Left kidney (tissue), 1 donor: ENCODE measurements at regions not wholly inside any gene's neighbourhood (a gene's known extent, or its start where the extent isn't known, plus 50 kb on each side); places are given as distances from the start of the nearest gene placed in this dataset.
"Not testable (repeated sequence)": the region's sequence is repeated elsewhere in the genome, so short reads cannot be mapped to it uniquely, and the experiment has no call there.

Source experiments
- DNase-seq: peaks from one replicate; pipeline ENCODE4 v3.0.0-alpha.2; 2013

DNA sequence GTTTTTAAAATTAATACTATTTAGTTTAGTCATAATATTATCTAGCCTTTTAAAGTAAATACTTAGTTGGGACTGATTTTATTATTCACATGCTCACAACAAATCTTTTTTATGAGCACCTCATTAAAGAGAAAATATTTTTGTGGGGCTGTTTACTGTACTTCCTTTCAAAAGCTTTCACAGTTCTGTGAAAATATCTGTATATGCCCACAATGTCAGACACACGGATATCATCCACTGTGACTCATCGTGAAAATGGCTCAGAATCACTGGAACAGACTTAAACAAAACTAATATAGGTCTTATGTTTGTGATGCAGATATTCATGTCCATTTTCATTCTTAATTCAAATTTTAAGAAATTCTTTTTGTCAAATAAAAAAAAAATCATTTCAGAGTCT lies 305.2 kb downstream of the RAB38 start:
- no peak for DNase-seq

DNA sequence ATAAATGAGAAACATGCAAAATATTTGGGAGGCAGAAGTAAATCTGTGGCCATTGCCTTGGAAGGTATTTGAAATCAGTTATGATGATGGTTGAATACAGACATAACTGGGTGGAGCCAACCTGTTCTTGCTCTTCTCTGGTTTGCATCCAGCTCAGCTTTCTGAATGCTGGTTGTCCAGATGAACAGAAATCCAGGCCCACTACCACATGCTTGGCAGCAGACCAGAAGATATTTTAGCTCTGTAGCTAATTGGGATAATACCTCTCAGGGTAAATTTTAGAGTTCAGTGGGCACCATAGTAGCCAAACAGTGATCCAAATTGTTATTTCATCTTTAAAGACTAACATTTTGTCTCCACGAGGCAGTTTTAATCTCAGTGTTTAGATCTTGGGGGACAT lies 308.3 kb downstream of the RAB38 start:
- no peak for DNase-seq

DNA sequence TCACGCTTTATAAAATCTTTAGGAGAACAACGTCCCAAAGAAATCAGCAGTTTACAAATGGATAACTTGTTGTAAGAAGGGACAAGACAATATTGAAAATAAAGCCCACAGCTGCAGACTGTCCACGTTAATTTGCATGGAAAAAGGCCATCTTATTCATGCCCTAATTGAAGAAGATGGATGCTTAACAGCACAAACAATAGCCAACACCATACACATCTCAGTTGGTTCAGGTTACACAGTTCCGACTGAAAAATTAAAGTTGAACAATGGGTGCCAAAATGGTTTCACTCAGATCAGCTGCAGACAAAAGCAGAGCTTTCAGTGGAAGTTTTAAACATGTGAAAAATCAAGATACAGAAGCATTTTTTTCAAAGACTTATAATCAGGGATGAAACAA lies 314.2 kb downstream of the RAB38 start:
- no peak for DNase-seq

DNA sequence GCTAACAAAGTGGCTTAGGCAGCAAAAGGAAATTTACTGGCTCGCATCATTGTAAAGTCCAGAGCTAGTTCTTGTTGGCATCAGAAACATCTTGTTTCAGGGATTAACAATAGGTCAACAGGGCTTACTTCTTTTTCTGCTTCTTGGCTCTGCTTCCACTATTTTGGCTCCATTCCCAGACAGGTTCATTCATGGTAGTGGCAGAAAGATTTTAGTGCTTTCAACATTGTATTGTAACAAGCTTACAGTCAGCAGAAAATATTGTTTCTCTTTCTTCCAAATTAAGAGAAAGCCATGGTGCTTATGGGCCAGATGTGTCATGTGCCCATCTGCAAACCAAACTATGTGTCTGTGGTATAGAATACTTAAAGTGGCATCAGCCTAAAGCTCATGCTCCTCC lies 315.6 kb downstream of the RAB38 start:
- DNase-seq = peak; percentile 10

DNA sequence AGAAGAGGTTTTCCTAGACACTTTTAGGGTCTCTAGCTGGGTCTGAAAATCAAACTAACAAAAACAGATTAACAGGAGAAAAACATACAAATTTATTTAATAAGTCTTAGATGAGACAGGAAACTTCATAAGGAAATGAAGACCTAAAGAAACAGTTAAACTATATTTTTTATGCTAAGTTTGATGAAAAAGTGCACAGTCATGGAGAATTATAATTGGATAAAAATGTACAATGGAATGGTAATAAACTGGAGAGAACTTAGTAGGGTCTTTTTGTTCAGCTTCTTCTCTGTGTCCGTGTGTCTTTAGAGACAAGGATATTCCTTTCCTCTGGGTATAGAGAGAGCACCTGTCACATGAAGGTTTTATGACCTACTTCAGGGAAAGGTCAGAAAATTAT lies 323.4 kb downstream of the RAB38 start:
- DNase-seq = no peak

DNA sequence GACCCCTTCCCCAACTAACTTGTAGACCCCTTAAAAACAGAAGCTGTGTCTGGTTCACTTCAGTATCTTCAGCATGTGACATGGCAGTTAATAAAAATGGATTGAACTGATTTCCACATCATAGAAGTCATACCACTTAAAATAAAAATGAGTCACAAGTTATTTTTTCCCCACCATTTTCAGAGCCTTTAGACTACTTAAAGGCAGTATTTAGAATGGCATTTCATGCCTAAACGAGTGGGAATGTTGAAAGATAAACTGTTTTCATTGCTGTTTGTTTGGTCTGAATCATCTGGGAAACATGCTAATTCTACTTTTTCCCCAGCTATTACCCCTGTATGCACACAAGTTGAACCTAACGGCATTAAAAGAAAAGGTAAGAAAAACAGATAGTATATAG lies 324.0 kb downstream of the RAB38 start:
- no peak for DNase-seq

DNA sequence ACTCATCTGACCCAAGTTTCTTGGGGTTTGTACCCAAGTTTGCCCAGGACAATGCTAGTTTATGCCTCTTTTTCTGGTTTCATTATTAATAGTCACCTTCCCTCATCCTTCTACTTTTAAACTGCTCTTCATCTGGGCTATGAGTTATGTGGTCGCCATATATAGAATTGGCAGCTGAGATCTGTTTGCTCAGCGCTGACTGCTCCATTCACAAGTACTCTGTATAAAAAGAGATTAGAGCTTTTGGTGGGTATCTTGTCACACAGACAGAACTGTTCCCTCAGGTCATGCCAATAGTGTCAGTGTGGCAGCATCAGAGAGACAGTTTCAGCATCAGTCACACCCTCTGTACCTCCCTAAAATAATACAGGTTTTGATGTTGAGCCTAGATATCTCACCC lies 326.0 kb downstream of the RAB38 start:
- no peak for DNase-seq

DNA sequence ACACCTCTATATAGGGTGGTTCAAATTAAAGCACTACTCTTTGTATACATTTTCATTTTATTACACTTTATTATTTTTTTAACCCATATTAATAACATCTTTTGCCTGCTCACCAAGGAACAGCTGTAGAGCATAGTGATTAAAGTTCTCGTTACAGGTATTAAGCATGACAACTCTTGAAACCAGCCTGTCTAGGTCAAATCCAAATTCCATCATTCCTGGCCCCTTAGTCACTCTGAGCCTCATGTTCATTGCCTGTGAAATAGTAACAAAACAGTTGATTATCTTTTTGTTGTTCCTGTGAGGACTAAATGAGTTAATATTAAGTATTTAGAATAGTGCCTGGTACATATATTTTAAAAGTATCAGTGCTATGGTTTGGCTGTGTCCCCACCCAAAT lies 334.5 kb downstream of the RAB38 start:
- no peak for DNase-seq

DNA sequence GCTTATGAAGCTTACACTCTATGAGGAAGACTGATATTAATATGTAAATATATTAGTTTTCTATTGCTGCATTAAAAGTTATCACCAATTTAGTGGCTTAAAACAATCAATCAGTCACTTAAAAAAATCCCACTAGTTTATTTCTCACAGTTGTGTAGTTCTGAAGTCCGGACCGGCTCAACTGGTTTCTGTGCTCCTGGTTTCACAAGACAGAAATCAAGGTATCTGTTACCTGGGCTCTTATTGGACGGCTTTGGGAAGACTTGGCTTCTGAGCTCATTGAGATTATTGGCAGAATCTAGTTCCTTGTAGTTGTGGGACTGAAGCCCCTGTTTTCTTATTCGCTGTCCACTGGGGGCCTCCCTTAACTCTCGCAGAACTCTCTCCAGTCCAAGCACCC lies 343.0 kb downstream of the RAB38 start:
- DNase-seq = peak; percentile 4

DNA sequence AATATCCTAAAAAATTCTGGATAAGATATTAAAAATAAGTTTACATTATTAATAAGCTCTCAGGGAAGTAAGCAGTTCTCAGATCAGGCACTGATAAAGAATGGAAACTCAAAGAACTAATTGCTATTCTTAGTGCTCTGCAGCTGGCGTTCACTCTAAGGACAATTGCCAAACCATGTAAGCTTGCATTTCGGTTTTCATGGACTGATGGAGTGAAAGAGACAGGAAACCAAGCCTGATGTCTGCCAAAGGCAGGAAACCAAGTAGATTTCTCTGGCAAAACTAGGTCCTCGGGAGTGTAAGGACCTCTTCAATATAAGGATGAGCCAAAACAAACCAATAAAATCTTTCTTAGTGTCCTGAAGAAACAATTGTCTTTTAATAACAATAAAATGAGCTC lies 355.2 kb downstream of the RAB38 start:
- no peak for DNase-seq

DNA sequence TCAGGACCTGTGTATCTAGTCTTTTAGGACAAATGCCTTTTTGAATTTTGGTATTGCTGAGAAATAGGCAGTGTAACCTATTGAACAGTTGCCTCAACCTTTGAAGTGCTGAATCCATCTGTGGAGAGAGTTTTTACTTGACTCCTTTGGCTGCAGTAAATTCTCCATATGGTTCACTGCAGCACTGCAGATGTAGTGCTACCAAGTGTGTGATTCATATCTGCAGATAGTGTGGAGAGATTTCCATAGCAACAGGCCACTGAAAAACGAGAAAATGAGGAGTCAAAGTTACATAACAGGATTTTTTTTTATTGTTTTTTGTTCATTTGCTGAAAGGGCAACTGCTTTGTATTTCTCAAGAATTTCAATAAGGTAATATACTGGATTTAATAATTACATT lies 356.1 kb downstream of the RAB38 start:
- no peak for DNase-seq

DNA sequence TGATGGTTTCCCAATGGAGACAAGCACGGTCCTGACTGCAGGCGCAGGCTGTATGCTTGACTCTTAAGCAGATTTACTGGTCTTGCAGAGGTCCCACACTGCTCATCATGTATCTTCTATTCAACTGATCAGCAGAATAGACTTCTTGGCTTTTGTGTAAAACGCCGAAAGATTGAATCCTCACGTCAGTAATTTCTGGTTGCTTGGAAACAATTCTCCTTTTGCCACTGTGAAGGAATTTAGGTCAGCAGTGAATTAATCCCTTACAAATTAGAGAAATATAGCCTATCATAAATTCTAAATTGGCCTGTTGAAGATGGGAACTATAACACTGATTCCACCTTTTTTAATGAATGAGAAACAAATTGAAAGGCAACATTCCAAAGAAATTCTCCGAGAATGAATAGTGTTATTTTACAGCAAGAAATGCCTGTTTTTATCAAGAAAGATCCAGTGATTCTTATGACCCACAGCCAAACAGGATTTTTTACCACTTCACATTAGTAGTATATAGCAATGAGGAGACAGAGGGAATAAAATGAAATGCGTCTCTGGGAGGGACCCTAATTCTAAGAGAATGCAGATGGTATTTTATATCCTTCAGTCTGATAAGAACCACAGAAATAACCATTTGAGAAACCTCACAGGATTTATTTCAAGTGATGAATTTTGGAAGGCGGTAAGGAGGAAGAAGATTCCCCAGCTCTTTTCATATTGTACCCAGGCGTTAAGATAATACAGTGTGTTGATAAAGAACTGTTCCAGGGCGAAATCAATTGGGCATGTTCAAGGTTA lies 362.5 kb downstream of the RAB38 start:
- no peak for DNase-seq

DNA sequence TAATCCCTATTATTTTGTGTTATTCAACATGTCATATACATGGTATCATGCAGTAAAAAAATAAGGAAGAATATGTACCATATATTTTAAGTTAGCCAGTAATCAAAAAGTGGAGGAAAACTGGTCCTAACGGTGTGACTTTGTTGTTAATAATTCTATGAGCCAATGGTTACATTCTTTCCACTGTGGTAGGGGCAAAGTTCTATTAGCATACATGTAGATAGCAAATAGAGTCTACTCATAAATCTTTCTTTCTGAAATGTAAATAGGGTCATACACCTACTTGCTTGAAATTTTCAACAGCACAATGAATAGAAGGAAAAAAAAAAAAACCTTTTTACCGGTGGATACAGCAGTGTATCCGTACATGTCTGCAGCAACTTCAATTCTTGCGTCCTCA lies 364.8 kb downstream of the RAB38 start:
- DNase-seq = no peak

DNA sequence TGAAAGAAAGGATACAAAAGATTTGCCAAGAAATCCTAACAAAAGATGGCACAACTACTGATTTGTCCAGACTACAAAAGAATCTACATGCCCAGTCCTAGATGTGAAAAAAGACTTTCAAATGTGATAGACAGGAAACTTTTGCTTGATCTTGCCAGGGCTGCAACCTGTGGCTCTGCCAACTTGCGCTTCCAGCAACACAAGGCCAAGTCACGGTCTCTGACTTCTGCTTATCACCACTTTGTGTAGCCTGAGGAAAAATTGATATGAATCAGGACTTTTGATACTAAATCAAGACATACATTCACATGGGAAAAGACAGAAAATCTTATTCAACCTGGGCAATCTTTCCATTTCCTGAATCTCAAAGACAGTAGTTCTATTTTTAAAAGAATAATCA lies 366.0 kb downstream of the RAB38 start:
- no peak for DNase-seq

DNA sequence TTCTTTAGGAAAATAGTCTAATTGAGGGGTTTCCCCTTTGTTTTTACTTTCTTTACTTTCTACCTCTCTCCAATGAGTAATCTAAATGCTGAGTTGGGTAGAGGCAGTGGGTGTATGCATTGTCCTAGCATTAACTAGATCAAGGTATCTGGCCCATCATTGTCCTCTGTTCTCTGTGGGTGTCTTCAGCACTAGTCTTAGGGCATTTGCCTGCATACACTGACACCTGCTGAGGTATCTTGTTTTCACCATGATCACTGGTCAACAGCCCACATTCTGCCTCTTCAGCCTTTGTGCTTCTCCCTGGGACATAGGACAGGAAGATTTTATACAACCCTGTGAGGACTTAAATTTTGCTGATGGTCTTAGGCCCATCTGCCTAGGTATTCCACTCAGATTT lies 371.1 kb downstream of the RAB38 start:
- DNase-seq = no peak

DNA sequence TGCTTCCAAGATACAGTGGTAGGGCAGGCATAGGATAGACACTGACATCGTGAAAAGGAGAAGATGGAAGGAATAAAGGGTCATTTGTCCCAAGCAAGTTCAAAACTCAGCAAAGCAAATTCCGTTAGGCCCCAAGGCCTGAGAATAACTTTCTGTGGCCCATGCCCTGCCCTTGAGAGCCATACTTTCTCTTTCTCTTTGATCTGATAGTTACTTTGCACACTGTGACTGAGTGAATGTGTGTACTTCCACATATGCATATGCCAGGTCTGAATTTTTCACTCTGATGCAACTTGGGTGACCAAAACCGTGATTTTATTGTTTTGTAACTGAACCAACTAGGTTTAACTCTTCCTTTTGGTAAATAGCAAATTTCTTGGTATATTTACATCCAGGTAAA lies 371.5 kb downstream of the RAB38 start:
- DNase-seq = no peak

DNA sequence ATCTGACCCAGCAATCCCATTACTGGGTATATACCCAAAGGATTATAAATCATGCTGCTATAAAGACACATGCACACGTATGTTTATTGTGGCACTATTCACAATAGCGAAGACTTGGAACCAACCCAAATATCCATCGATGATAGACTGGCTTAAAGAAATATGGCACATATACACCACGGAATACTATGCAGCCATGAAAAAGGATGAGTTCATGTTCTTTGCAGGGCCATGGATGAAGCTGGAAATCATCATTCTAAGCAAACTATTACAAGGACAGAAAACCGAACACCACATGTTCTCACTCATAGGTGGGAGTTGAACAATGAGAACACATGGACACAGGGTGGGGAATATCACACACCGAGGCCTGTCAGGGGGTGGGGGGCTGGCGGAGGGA lies 390.4 kb downstream of the RAB38 start:
- DNase-seq = not testable (repeated sequence)

DNA sequence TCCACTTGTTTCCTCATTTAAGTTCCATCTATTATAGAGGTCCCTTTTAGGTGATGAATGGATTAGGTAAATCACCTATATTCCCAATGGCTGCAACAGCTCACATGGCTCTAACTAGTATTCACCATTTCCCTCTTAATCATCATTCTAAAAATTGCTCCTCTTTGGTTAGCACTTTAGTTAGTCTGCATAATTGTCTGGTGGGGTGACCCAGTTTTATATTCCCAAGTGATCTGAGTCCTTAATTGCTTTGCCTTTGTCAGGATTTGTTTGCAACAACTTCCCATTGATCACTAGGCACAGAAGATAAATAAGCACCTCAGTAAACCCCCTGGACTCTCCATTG lies 395.2 kb downstream of the RAB38 start:
- DNase-seq = no peak

DNA sequence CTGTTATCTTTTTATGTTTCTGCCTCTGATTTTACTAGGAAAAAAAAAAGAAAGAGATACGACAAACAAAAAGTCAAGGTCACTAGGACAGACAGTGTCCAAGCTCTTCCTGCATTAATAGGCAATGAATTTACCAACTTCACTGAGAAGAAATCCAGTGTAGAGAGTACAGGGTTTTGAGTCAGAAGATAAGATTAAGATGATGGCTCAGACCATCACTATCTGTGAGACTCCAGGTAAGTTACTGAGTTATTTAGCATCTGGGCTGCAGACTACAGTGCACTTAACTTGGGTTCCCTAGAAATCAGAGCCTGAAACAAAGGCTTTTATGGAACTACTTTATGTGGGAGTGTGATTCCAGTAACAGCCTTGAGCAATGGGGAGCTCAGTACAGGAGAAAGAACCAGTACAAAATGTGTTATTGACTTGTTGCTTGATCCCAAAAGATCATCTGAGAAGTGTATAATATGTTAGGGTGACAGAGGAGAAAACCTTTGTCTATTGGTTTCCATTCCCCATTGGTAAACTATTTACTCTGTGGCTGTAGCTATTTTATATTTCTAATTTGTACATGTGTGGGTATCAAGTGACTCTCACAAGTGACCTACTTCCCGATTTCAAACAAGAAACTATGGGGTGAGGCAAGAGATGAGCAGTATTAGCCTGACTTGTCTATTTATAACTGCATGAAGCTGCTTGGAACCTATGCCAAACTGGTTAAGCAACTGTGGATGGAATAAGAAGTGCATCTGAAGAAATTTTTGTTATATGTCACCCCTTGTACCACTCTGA lies 395.8 kb downstream of the RAB38 start:
- DNase-seq = no peak

DNA sequence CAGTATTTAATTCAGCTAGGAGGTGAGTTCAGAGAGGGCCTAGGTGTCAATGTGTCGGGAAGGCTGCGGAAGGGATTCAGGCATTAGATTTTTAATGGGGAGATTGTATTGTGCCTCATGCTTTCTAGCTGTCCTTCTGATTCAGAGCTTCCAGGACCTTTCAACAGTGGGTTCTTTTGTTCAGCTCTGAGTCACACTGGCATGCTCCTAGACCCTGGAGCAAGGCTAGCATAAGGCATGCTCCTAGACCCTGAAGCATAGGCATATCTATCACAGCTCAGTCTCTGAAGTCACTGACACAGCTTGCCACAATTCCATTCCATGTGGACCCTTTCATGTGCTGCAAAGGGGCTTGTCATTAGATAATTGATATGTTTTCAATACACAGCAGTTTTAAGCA lies 396.9 kb downstream of the RAB38 start:
- no peak for DNase-seq

DNA sequence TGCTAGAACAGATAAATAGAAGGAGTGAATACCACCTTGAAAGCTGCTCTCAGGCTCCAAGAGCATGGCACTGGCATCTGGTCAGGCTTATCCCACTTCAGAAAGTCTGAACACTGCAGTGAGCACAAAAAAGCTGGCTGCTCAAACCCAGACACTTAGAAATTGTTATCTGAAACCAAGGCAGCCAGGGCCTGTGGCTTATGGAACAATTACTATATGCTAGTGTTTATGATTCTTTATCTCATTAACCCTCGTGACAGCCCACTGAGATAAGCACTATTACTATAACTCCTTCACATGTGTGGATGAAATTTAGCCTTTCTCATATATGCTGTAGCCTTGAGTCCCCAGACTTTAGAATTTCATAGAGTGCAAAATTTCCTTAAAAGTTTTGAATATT lies 400.2 kb downstream of the RAB38 start:
- DNase-seq = no peak

DNA sequence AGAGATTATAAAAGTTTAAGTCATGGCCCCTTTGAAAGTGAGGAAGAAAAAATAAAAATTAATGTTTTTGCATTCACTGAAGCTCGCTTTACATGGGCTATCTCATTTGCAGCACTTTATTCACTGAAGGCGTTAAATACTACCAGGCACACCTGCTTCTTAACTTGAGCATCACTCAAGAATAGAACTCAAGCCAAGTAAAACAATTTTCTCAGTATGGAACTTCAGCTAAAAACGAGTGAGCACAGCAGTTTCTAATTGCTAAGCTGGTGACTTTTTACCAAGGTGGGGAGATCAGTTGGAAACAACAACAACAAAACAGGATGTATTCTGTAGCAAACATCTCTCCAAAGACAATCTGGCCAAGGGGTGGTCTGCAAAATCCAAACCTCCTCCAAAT lies 405.6 kb downstream of the RAB38 start:
- no peak for DNase-seq

DNA sequence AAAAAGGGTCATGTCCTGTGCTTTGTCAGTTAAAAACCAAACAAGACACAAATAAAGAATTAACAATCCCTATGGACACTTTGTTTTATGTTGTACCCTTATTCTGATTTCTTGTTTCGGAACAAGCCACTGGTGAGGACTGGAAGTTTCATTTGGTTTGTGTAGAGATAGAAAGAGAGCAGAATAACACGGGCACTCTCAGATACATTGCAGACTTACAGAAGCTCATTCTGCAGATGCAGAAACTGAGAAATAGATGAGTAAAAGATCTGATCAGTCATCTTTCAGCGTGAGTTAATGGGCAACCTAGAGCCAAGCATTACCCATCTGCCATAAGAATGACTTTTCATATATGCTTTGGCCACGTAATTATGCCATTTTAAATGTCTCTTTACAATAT lies 407.6 kb downstream of the RAB38 start:
- DNase-seq = no peak

DNA sequence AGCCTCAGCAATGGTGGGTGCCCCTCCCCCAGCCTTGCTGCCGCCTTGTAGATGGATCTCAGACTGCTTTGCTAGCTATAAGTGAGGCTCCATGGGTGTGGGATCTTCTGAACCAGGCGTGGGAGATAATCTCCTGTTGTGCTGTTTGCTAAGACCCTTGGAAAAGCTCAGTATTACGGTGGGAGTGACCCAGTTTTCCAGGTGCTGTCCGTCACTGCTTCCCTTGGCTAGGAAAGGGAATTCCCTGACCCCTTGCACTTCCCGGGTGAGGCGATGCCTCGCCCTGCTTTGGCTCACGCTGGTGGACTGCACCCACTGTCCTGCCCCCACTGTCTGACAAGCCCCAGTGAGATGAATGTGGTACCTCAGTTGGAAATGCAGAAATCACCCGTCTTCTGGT lies 411.2 kb downstream of the RAB38 start:
- not testable (repeated sequence) for DNase-seq
